H1 (cell line): ENCODE measurements at regions not wholly inside any gene's neighbourhood (a gene's known extent, or its start where the extent isn't known, plus 50 kb on each side); places are given as distances from the start of the nearest gene placed in this dataset.

Experiments used
- CTCF ChIA-PET: fragments of 300-600 bp; sonication (Branson Sonifier 250); formaldehyde crosslinking; loops from one replicate; lab custom pipeline; 2021; ENCODE audit not compliant: partially characterized antibody; lab: Charles Lee
- POLR2A ChIA-PET: fragments of 300-600 bp; sonication (Branson Sonifier 250); formaldehyde crosslinking; loops from one replicate; lab custom pipeline; 2021; ENCODE audit warnings: inconsistent platforms; ENCODE audit not compliant: partially characterized antibody; lab: Charles Lee
- DNase-seq, 2 experiments: peaks; one replicate each; pipeline versions ENCODE4 v3.0.0 to v3.0.0-alpha.2; 2010 to 2022; ENCODE audit warnings: low spot score in 2 of 2, low read depth in 1 of 2, mixed read lengths in 1 of 2
- FAIRE-seq: peaks from 2 replicates; lab custom pipeline; 2011; peaks lifted over from hg19 to GRCh38; lab: Jason Lieb, UNC
- H2AFZ ChIP-seq: 2 replicates; pipeline ENCODE4 v1.8.1; 2012; ENCODE audit warnings: low read length, inconsistent platforms
- H2AK5ac ChIP-seq: 2 replicates; pipeline ENCODE4 v1.6.1; 2013; ENCODE audit warnings: low read depth, low read length
- H2BK120ac ChIP-seq: replicated peaks from 2 replicates; pipeline ENCODE3; 2013; ENCODE audit warnings: low read depth, low read length, inconsistent platforms
- H2BK12ac ChIP-seq: 2 replicates; pipeline ENCODE4 v1.6.1; 2013; ENCODE audit warnings: low read depth, low read length
- H2BK15ac ChIP-seq: 2 replicates; pipeline ENCODE4 v1.6.1; 2013; ENCODE audit warnings: low read length
- H2BK20ac ChIP-seq: 2 replicates; pipeline ENCODE4 v1.6.1; 2013; ENCODE audit warnings: low read length
- H2BK5ac ChIP-seq: 2 replicates; pipeline ENCODE4 v1.6.1; 2013; ENCODE audit warnings: low read depth, low read length
- H3K14ac ChIP-seq: 2 replicates; pipeline ENCODE4 v1.6.1; 2013; ENCODE audit warnings: inconsistent platforms; ENCODE audit not compliant: insufficient read length
- H3K18ac ChIP-seq: 2 replicates; pipeline ENCODE4 v1.6.1; 2013; ENCODE audit warnings: low read length; ENCODE audit errors: extremely low read depth
- H3K23ac ChIP-seq: 2 replicates; pipeline ENCODE4 v1.6.1; 2013; ENCODE audit warnings: inconsistent platforms; ENCODE audit not compliant: insufficient read length
- H3K23me2 ChIP-seq: 2 replicates; pipeline ENCODE4 v1.6.1; 2013; ENCODE audit warnings: low read depth, low read length
- H3K27ac ChIP-seq: 2 replicates; pipeline ENCODE4 v1.6.1; 2011; ENCODE audit warnings: low read depth, low read length, inconsistent platforms
- H3K27me3 ChIP-seq, 4 experiments: replicated peaks in 1 of 4; 1 replicate in 1 of 4; 2 replicates in 3 of 4; pipeline versions ENCODE4 v1.6.1 to v1.8.1; 2011 to 2013; ENCODE audit warnings: low read length in 3 of 4, mild to moderate bottlenecking in 3 of 4, inconsistent platforms in 2 of 4, mixed read lengths in 2 of 4, moderate library complexity in 1 of 4; ENCODE audit not compliant: control insufficient read depth in 3 of 4, insufficient read depth in 3 of 4; ENCODE audit errors: extremely low read depth in 1 of 4
- H3K36me3 ChIP-seq, 4 experiments: 2 replicates each; pipeline versions ENCODE4 v1.6.1 to v1.8.1; 2011 to 2013; ENCODE audit warnings: mild to moderate bottlenecking in 4 of 4, low read length in 3 of 4, moderate library complexity in 2 of 4, control low read depth in 1 of 4, inconsistent platforms in 1 of 4; ENCODE audit not compliant: insufficient read depth in 4 of 4, control insufficient read depth in 2 of 4
- H3K4ac ChIP-seq: replicated peaks from 2 replicates; pipeline ENCODE3; 2013; ENCODE audit warnings: low read length, low read depth, mixed read lengths, inconsistent platforms; ENCODE audit not compliant: insufficient read length
- H3K4me1 ChIP-seq, 4 experiments: replicated peaks in 1 of 4; 1 replicate in 1 of 4; 2 replicates in 3 of 4; pipeline versions ENCODE4 v1.6.1 to v1.8.1; 2011 to 2013; ENCODE audit warnings: low read length in 3 of 4, inconsistent platforms in 2 of 4, mixed read lengths in 1 of 4; ENCODE audit not compliant: insufficient read depth in 4 of 4, control insufficient read depth in 3 of 4
- H3K4me2 ChIP-seq, 2 experiments: 2 replicates each; pipeline versions ENCODE4 v1.6.1 to v1.8.1; 2011 to 2013; ENCODE audit warnings: low read depth in 2 of 2, low read length in 2 of 2, control low read depth in 1 of 2, inconsistent platforms in 1 of 2, mild to moderate bottlenecking in 1 of 2; ENCODE audit not compliant: insufficient read depth in 1 of 2
- H3K4me3 ChIP-seq, 4 experiments: fragments of 200-600, 300-600 bp in 1 of 4; sonication (generic), shearing (Covaris generic), sonication (Bioruptor Twin) in 1 of 4; 2 replicates each; pipeline versions ENCODE4 v1.5.1 to v1.8.1; 2011 to 2016; ENCODE audit warnings: low read length in 4 of 4, low read depth in 3 of 4, control low read depth in 2 of 4, inconsistent platforms in 2 of 4, mild to moderate bottlenecking in 2 of 4, mixed read lengths in 1 of 4, moderate library complexity in 1 of 4; ENCODE audit not compliant: insufficient read depth in 2 of 4; ENCODE audit errors: extremely low read depth in 1 of 4
- H3K56ac ChIP-seq: replicated peaks from 2 replicates; pipeline ENCODE3; 2013; ENCODE audit warnings: low read depth, mild to moderate bottlenecking, mixed read lengths, low read length, inconsistent platforms; ENCODE audit not compliant: insufficient read length
- H3K79me1 ChIP-seq: 2 replicates; pipeline ENCODE4 v1.6.1; 2013; ENCODE audit warnings: low read depth, low read length, control low read depth
- H3K79me2 ChIP-seq, 2 experiments: 2 replicates each; pipeline versions ENCODE4 v1.6.1 to v1.8.1; 2012 to 2013; ENCODE audit warnings: low read length in 2 of 2, mild to moderate bottlenecking in 2 of 2, inconsistent platforms in 1 of 2; ENCODE audit not compliant: insufficient read depth in 2 of 2, control insufficient read depth in 1 of 2
- H3K9ac ChIP-seq, 4 experiments: replicated peaks in 1 of 4; 1 replicate in 1 of 4; 2 replicates in 3 of 4; pipeline versions ENCODE4 v1.6.1 to v1.8.1; 2011 to 2013; ENCODE audit warnings: low read depth in 3 of 4, low read length in 3 of 4, control low read depth in 2 of 4, mild to moderate bottlenecking in 2 of 4, moderate library complexity in 2 of 4, inconsistent platforms in 1 of 4; ENCODE audit errors: extremely low read depth in 1 of 4
- H3K9me3 ChIP-seq, 2 experiments: 2 replicates each; pipeline versions ENCODE4 v1.6.1 to v1.8.1; 2012 to 2013; ENCODE audit warnings: mild to moderate bottlenecking in 2 of 2, moderate library complexity in 2 of 2, control low read depth in 1 of 2, inconsistent platforms in 1 of 2, low read depth in 1 of 2, low read length in 1 of 2, mixed read lengths in 1 of 2; ENCODE audit not compliant: insufficient read depth in 2 of 2
- H4K20me1 ChIP-seq, 2 experiments: replicated peaks in 1 of 2; 2 replicates each; pipeline versions ENCODE3 to v1.8.1; 2011 to 2013; ENCODE audit warnings: inconsistent platforms in 2 of 2, low read length in 2 of 2, mild to moderate bottlenecking in 1 of 2; ENCODE audit not compliant: insufficient read depth in 2 of 2, control insufficient read depth in 1 of 2
- H4K5ac ChIP-seq: 2 replicates; pipeline ENCODE4 v1.6.1; 2013; ENCODE audit warnings: low read length, low read depth, mixed read lengths, inconsistent platforms; ENCODE audit not compliant: insufficient read length
- H4K8ac ChIP-seq: 2 replicates; pipeline ENCODE4 v1.8.0; 2013; ENCODE audit warnings: mild to moderate bottlenecking, moderate library complexity, low read length, inconsistent platforms; ENCODE audit not compliant: insufficient read depth; ENCODE audit errors: extremely low read depth
- H4K91ac ChIP-seq: replicated peaks from 2 replicates; pipeline ENCODE3; 2013; ENCODE audit warnings: low read length, mixed read lengths, inconsistent platforms; ENCODE audit not compliant: insufficient read length
- CEBPB ChIP-seq: IDR thresholded peaks from 2 replicates; pipeline ENCODE4 v1.6.1; 2012; ENCODE audit warnings: low read depth, low read length
- GTF2F1 ChIP-seq: IDR thresholded peaks from 2 replicates; pipeline ENCODE4 v1.6.1; 2012; ENCODE audit warnings: low read depth, low read length, improper control_type of control experiment, borderline replicate concordance
- SAP30 ChIP-seq: fragments of 300-600 bp; sonication (generic); IDR thresholded peaks from 2 replicates; pipeline ENCODE4 v1.7.1; 2012; ENCODE audit warnings: low read length, moderate library complexity, mild to moderate bottlenecking, inconsistent platforms; ENCODE audit not compliant: insufficient read depth, insufficient replicate concordance
- WGBS, 2 experiments: shearing (Covaris generic) in 1 of 2; methylation state at CpG; one replicate each; pipeline versions ENCODE4 v1.1.6 to v1.1.7; 2013 to 2015; ENCODE audit warnings: low lambda C conversion rate in 2 of 2, mixed read lengths in 2 of 2, inconsistent platforms in 1 of 2, low coverage in 1 of 2, missing lambda C conversion rate in 1 of 2; ENCODE audit not compliant: insufficient replicate concordance in 2 of 2, insufficient coverage in 1 of 2, insufficient read length in 1 of 2; ENCODE audit errors: extremely low coverage in 1 of 2, missing lambda C conversion rate in 1 of 2; 5-methylcytosine and 5-hydroxymethylcytosine counted together
- TF ChIP-seq, protein P1 (sequence below): IDR thresholded peaks from 2 replicates; pipeline ENCODE4 v1.6.1; 2012; ENCODE audit warnings: inconsistent platforms

DNA sequence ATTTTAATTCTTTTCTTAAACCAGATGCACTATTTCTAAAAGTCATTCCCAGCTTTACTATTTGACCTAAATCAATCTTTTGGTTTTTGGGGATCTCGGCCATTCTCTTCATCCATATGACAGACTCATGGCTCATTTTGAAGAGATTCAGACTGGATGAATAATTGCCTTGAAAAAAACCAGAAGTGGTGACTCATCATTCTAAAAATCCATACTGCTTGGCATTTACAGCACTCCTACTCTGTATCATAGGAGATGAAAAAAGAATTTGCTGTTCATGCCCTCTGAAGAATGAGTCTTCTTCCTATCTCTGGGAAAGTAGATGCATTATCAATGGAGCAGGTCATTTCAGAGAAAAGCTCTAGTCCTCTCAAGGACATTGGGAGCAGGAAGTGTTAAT lies 220.5 kb upstream of the RPS6KA3 start:
- no peak overlapping the region for H4K5ac ChIP-seq
- no peak overlapping the region for H3K4ac ChIP-seq
- H3K4me3 ChIP-seq, result no peak overlapping the region
- ChIA-PET CTCF (no interaction called here), POLR2A (no interaction called here)
- H3K79me1 ChIP-seq, result no peaks in the 10 kb centered on the region
- H4K91ac ChIP-seq, result no peak overlapping the region
- H2BK20ac ChIP-seq, result no peak overlapping the region
- H3K27me3 ChIP-seq, result no peaks in the 10 kb centered on the region
- H3K9me3 ChIP-seq, result no peaks in the 10 kb centered on the region
- no peak overlapping the region for H2BK5ac ChIP-seq
- WGBS, 2 experiments, result 69% methylated on average over 1 of the region's 1 CpG; no CpG with 5 or more reads in 1 of the 2 experiments
- FAIRE-seq (no peak), DNase-seq (no peak)
- no peak overlapping the region for H3K27ac ChIP-seq
- H3K56ac ChIP-seq, result no peak overlapping the region
- H3K4me1 ChIP-seq, result no peaks in the 10 kb centered on the region
- H3K14ac ChIP-seq, result no peak overlapping the region
- no peak overlapping the region for H3K18ac ChIP-seq
- H3K79me2 ChIP-seq, result no peaks in the 10 kb centered on the region
- no peak overlapping the region for H4K8ac ChIP-seq
- no peak overlapping the region for H2AFZ ChIP-seq
- H3K36me3 ChIP-seq, result no peaks in the 10 kb centered on the region
- H2AK5ac ChIP-seq, result no peak overlapping the region
- H2BK15ac ChIP-seq, result no peak overlapping the region
- no peak overlapping the region for H2BK12ac ChIP-seq
- no peaks in the 10 kb centered on the region for H4K20me1 ChIP-seq
- TF ChIP-seq SAP30 (no peak), GTF2F1 (no peak), CEBPB (no peak)
- TF ChIP-seq, protein P1, sequence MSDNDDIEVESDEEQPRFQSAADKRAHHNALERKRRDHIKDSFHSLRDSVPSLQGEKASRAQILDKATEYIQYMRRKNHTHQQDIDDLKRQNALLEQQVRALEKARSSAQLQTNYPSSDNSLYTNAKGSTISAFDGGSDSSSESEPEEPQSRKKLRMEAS, result no peak
- H3K23me2 ChIP-seq, result no peaks in the 10 kb centered on the region
- no peak overlapping the region for H3K23ac ChIP-seq
- H3K4me2 ChIP-seq, result no peak overlapping the region
- H2BK120ac ChIP-seq, result no peak overlapping the region
- no peak overlapping the region for H3K9ac ChIP-seq
